Esophagus squamous epithelium (tissue), 4 donors: ENCODE measurements at regions not wholly inside any gene's neighbourhood (a gene's known extent, or its start where the extent isn't known, plus 50 kb on each side); places are given as distances from the start of the nearest gene placed in this dataset.

Source experiments
- POLR2A ChIP-seq, 4 donors: fragments of 450-650 bp; IDR thresholded peaks; one replicate each; pipeline ENCODE4 v1.6.1; 2017; ENCODE audit warnings: antibody characterized with exemption in 4 of 4, mild to moderate bottlenecking in 4 of 4, moderate library complexity in 3 of 4
- TF ChIP-seq, protein P1 (sequence below), 6 experiments: fragments of 450-650 bp in 4 of 6; fragments of 200-600 bp in 2 of 6; sonication (generic) in 2 of 6; IDR thresholded peaks; one replicate each; pipeline ENCODE4 v1.5.1; 2016 to 2019; ENCODE audit warnings: antibody characterized with exemption in 6 of 6, mild to moderate bottlenecking in 4 of 6, moderate library complexity in 4 of 6

DNA sequence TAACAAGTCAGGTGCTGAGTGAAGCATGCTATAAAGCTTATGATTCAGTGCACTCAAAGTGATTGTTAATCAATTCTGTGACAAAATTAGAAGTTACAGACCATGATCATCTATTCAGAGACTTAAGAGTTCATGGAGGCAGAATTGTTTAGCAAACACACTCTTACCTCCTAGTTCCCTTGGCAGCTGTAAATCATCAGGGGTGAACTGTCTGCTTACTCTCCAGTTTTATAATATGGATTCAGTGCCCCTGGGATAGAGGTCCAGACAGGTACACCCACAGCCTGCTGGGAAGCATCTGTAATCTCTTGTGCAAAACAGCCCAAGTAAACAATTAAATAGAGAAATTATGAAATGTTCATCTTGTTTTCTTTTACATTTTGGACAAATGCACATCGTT lies 835.0 kb upstream of the COBL start:
- TF ChIP-seq, protein P1, sequence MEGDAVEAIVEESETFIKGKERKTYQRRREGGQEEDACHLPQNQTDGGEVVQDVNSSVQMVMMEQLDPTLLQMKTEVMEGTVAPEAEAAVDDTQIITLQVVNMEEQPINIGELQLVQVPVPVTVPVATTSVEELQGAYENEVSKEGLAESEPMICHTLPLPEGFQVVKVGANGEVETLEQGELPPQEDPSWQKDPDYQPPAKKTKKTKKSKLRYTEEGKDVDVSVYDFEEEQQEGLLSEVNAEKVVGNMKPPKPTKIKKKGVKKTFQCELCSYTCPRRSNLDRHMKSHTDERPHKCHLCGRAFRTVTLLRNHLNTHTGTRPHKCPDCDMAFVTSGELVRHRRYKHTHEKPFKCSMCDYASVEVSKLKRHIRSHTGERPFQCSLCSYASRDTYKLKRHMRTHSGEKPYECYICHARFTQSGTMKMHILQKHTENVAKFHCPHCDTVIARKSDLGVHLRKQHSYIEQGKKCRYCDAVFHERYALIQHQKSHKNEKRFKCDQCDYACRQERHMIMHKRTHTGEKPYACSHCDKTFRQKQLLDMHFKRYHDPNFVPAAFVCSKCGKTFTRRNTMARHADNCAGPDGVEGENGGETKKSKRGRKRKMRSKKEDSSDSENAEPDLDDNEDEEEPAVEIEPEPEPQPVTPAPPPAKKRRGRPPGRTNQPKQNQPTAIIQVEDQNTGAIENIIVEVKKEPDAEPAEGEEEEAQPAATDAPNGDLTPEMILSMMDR (IDR thresholded peaks at IDR 0.05): no peak
- TF ChIP-seq POLR2A (IDR thresholded peaks at IDR 0.05): no peak
